Body of pancreas (tissue), 4 donors: ENCODE measurements at regions not wholly inside any gene's neighbourhood (a gene's known extent, or its start where the extent isn't known, plus 50 kb on each side); places are given as distances from the start of the nearest gene placed in this dataset.

ENCODE experiments used
- ATAC-seq: fragments of 150-250 bp; one replicate; pipeline ENCODE4 v1.9.1; 2016
- DNase-seq, 4 donors: peaks; one replicate each; pipeline ENCODE4 v3.0.0-alpha.2; 2019
- H3K27ac ChIP-seq, 4 donors: fragments of 200-600 bp; sonication (generic); 1 replicate in 3 of 4; 2 replicates in 1 of 4; pipeline versions ENCODE4 v1.5.1 to v1.6.1; 2016 to 2019; ENCODE audit warnings: mild to moderate bottlenecking in 1 of 4, mixed read lengths in 1 of 4, moderate library complexity in 1 of 4
- H3K27me3 ChIP-seq, 2 donors: fragments of 200-600 bp; sonication (generic); one replicate each; pipeline ENCODE4 v1.6.0; 2016; ENCODE audit warnings: mild to moderate bottlenecking in 1 of 2
- H3K36me3 ChIP-seq, 2 donors: fragments of 200-600 bp; sonication (generic); replicated peaks in 1 of 2; 2 replicates each; pipeline ENCODE4 v1.5.1; 2016; ENCODE audit warnings: low read depth in 2 of 2; ENCODE audit not compliant: insufficient read depth in 1 of 2
- H3K4me1 ChIP-seq: fragments of 200-600 bp; sonication (generic); one replicate; pipeline ENCODE4 v1.6.0; 2016
- H3K4me3 ChIP-seq, 2 donors: fragments of 200-600 bp; sonication (generic); 1 replicate in 1 of 2; 2 replicates in 1 of 2; pipeline ENCODE4 v1.5.1; 2016 to 2019
- H3K9me3 ChIP-seq, 3 donors: fragments of 200-600 bp; sonication (generic); 1 replicate in 2 of 3; 2 replicates in 1 of 3; pipeline ENCODE4 v1.5.1; 2016
- POLR2A ChIP-seq, 3 donors: fragments of 450-650 bp; IDR thresholded peaks; one replicate each; pipeline ENCODE4 v1.6.1; 2016; ENCODE audit warnings: antibody characterized with exemption in 3 of 3, mild to moderate bottlenecking in 2 of 3
- whole genome bisulfite sequencing, 2 donors: methylation state at CpG; one replicate each; pipeline ENCODE4 v1.1.5; 2017; 5-methylcytosine and 5-hydroxymethylcytosine counted together
- intact Hi-C: fragments of 100-400 bp; cut with DNase I; formaldehyde crosslinking; loops from one replicate; pipeline ENCODE4 v1.15.1; 2023
- TF ChIP-seq, protein P1 (sequence below), 7 experiments: fragments of 450-650 bp in 4 of 7; fragments of 200-600 bp in 3 of 7; sonication (generic) in 3 of 7; IDR thresholded peaks; one replicate each; pipeline ENCODE4 v1.5.1; 2016 to 2019; ENCODE audit warnings: antibody characterized with exemption in 7 of 7

DNA sequence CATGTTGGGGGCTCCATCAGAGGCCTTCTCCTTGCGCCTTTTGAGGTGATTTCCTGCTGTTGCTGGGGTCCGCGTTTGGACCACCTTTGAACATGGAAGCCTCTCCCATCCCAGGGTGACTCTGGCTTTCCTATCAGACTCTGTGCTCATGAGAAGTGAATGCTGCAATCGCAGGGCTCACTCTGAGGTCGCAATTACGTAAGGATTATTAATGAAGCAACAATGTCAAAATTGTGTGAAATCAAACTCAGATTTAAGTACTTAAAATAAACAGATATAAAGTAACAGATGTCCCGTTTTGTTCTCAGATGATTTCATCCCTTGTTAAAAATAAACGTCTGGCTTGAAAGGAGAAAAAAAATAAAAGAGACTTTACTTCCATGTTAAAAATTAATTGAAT is 634.2 kb downstream of the BNC2 start:
- H3K9me3 ChIP-seq = no peaks in the 10 kb centered on the region
- no peaks in the 10 kb centered on the region for H3K36me3 ChIP-seq
- TF ChIP-seq, protein P1, sequence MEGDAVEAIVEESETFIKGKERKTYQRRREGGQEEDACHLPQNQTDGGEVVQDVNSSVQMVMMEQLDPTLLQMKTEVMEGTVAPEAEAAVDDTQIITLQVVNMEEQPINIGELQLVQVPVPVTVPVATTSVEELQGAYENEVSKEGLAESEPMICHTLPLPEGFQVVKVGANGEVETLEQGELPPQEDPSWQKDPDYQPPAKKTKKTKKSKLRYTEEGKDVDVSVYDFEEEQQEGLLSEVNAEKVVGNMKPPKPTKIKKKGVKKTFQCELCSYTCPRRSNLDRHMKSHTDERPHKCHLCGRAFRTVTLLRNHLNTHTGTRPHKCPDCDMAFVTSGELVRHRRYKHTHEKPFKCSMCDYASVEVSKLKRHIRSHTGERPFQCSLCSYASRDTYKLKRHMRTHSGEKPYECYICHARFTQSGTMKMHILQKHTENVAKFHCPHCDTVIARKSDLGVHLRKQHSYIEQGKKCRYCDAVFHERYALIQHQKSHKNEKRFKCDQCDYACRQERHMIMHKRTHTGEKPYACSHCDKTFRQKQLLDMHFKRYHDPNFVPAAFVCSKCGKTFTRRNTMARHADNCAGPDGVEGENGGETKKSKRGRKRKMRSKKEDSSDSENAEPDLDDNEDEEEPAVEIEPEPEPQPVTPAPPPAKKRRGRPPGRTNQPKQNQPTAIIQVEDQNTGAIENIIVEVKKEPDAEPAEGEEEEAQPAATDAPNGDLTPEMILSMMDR (IDR thresholded peaks at IDR 0.05) = no peak
- no peak for TF ChIP-seq POLR2A (IDR thresholded peaks at IDR 0.05)
- no peak overlapping the region for H3K4me3 ChIP-seq
- H3K4me1 ChIP-seq = no peaks in the 10 kb centered on the region
- DNase-seq = peak in 1 of 4 donors; percentile 8
- H3K27me3 ChIP-seq = no peaks in the 10 kb centered on the region
- H3K27ac ChIP-seq = no peak overlapping the region
- WGBS, 2 donors = 50 to 62% methylated on average over 8 of the region's 8 CpGs
- intact Hi-C loops = no loop called here
- ATAC-seq = no peak

DNA sequence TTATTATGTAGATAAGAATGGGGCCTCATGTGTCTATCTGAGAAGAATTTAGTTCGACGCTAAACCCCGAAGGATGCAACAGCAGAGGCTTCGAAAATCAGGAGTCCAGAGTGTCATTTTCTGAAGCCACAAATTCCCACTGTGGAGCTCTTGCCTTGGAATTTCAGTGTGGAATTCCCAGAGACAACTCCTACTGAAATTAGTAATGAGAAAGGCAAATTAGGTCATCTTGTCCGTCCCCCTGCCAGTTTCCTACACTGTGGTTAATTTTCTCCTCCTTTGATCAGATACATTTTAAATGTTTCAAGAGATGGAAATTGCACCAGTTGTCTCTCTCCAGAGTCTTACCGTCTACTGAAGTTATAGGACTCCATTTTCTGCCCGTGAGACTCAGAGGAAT is 633.6 kb downstream of the BNC2 start:
- ATAC-seq (no peak), DNase-seq (no peak)
- H3K27ac ChIP-seq = no peak overlapping the region
- TF ChIP-seq POLR2A (IDR thresholded peaks at IDR 0.05) = no peak
- TF ChIP-seq, protein P1 (IDR thresholded peaks at IDR 0.05) = no peak
- no peak overlapping the region for H3K4me3 ChIP-seq
- no peaks in the 10 kb centered on the region for H3K27me3 ChIP-seq
- H3K36me3 ChIP-seq = no peaks in the 10 kb centered on the region
- intact Hi-C loops = no loop called here
- 76 to 80% methylated on average over 7 of the region's 7 CpGs for WGBS, 2 donors
- no peaks in the 10 kb centered on the region for H3K9me3 ChIP-seq
- no peaks in the 10 kb centered on the region for H3K4me1 ChIP-seq

DNA sequence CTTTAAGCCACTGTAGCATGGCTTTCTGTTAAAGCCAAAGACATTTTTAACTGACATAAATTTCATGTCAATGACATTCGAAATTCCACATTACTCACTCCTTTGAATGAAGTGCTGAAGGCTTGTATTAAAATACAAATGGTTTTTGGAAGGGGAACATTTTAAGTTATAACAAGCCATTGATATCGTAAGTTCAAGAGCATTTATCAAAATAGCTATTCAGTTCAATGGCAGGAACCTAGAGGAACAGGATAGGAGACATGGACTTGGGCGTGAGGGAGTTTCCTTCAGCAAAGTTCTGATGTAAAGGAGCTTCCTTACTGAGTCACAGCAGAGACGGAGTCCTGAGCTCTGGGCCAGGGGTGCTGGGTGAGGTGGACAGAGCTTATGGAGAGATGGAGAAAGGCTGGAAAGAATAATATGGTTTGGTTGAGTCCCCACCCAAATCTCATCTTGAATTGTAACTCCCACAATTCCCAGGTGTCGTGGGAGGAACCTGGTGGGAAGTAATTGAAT is 631.8 kb downstream of the BNC2 start:
- no peaks in the 10 kb centered on the region for H3K9me3 ChIP-seq
- WGBS, 2 donors = 70 to 75% methylated on average over 5 of the region's 5 CpGs
- no peaks in the 10 kb centered on the region for H3K27me3 ChIP-seq
- DNase-seq (no peak), ATAC-seq (no peak)
- TF ChIP-seq, protein P1 (IDR thresholded peaks at IDR 0.05) = no peak
- TF ChIP-seq POLR2A (IDR thresholded peaks at IDR 0.05) = no peak
- no peaks in the 10 kb centered on the region for H3K36me3 ChIP-seq
- no peak overlapping the region for H3K27ac ChIP-seq
- H3K4me1 ChIP-seq = no peaks in the 10 kb centered on the region
- intact Hi-C loops = no loop called here
- no peak overlapping the region for H3K4me3 ChIP-seq

DNA sequence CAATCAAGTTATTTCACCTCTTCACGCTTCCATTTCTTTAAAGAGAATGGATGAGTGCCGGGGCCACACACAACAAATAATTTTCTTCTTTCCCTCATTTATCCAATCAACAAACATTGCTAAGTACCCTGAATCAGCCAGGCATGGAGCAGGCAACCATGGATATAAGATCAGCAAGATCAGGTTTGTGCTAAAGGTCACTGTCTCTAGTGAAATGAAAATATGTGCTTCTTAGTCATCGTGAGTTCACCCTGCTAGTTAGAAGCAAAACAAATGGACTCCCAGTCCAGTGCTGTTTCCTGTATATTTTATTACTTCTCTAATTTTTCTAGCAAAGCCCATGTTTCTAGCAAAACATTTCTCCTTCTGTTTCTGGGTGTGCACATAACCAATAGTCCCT is 629.2 kb downstream of the BNC2 start:
- Histone ChIP-seq H3K4me3 (no peak overlapping the region), H3K27ac (no peak overlapping the region), H3K4me1 (no peaks in the 10 kb centered on the region), H3K9me3 (no peaks in the 10 kb centered on the region), H3K36me3 (no peaks in the 10 kb centered on the region), H3K27me3 (no peaks in the 10 kb centered on the region)
- intact Hi-C loops = no loop called here
- WGBS, 2 donors = 82 to 83% methylated on average over 3 of the region's 3 CpGs
- ATAC-seq = no peak
- no peak for TF ChIP-seq POLR2A (IDR thresholded peaks at IDR 0.05)
- no peak for DNase-seq

DNA sequence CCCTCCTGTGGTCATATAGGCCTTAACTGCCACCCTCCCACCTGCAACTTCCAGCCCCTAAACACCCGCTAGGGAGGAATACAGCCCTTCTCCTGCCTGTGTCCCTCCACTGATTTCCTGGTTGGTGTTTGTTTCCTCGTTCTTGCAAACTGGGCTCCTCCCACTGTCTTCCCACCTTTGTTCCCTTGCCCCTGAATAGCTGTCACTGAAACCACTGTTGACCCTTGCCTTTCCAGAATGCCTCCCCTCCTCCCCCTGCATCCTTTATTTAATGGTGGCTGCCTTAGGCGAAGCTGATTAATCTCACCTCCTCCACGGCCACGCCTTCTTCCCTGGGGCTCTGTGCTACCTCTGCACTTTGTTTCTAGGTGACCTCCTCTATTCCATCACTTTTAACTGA is 626.7 kb downstream of the BNC2 start:
- DNase-seq (no peak), ATAC-seq (no peak)
- no peaks in the 10 kb centered on the region for H3K27me3 ChIP-seq
- no peak overlapping the region for H3K4me3 ChIP-seq
- no peak overlapping the region for H3K27ac ChIP-seq
- H3K9me3 ChIP-seq = no peaks in the 10 kb centered on the region
- intact Hi-C loops = no loop called here
- no peaks in the 10 kb centered on the region for H3K36me3 ChIP-seq
- 58 to 78% methylated on average over 5 of the region's 5 CpGs for WGBS, 2 donors
- TF ChIP-seq POLR2A (IDR thresholded peaks at IDR 0.05) = no peak
- TF ChIP-seq, protein P1 (IDR thresholded peaks at IDR 0.05) = no peak
- no peaks in the 10 kb centered on the region for H3K4me1 ChIP-seq
